H9 (cell line): ENCODE measurements at regions not wholly inside any gene's neighbourhood (a gene's known extent, or its start where the extent isn't known, plus 50 kb on each side); places are given as distances from the start of the nearest gene placed in this dataset.

Source experiments
- DNase-seq: peaks from one replicate; pipeline ENCODE4 v3.0.0-alpha.2; 2017
- H2AFZ ChIP-seq: one replicate; pipeline ENCODE4 v1.6.1; 2013; ENCODE audit warnings: mild to moderate bottlenecking, low read length, control low read depth, moderate library complexity
- H2AK5ac ChIP-seq: 2 replicates; pipeline ENCODE4 v1.6.1; 2013; ENCODE audit warnings: low read length, control low read depth, mixed read lengths; ENCODE audit not compliant: insufficient read length
- H2BK120ac ChIP-seq: one replicate; pipeline ENCODE4 v1.6.1; 2013; ENCODE audit warnings: low read depth, mild to moderate bottlenecking, low read length, control low read depth, inconsistent platforms; ENCODE audit not compliant: poor library complexity, severe bottlenecking
- H2BK12ac ChIP-seq: 2 replicates; pipeline ENCODE4 v1.6.1; 2013; ENCODE audit warnings: low read length, control low read depth, mixed read lengths, low read depth; ENCODE audit not compliant: insufficient read length
- H2BK15ac ChIP-seq: 2 replicates; pipeline ENCODE4 v1.6.1; 2013; ENCODE audit warnings: low read depth, low read length, control low read depth
- H2BK20ac ChIP-seq: one replicate; pipeline ENCODE4 v1.6.1; 2013; ENCODE audit warnings: low read depth, mild to moderate bottlenecking, low read length, control low read depth, inconsistent platforms; ENCODE audit not compliant: poor library complexity, severe bottlenecking
- H2BK5ac ChIP-seq: 2 replicates; pipeline ENCODE4 v1.6.1; 2013; ENCODE audit warnings: low read length, control low read depth, mixed read lengths; ENCODE audit not compliant: insufficient read length
- H3K14ac ChIP-seq: 2 replicates; pipeline ENCODE4 v1.6.1; 2013; ENCODE audit warnings: low read length, control low read depth; ENCODE audit not compliant: insufficient read depth
- H3K18ac ChIP-seq: 2 replicates; pipeline ENCODE4 v1.6.1; 2013; ENCODE audit warnings: low read depth, mild to moderate bottlenecking, mixed read lengths, low read length, control low read depth; ENCODE audit not compliant: insufficient read length
- H3K23ac ChIP-seq: 2 replicates; pipeline ENCODE4 v1.6.1; 2013; ENCODE audit warnings: low read length, control low read depth, mixed read lengths, low read depth; ENCODE audit not compliant: insufficient read length
- H3K23me2 ChIP-seq: 2 replicates; pipeline ENCODE4 v1.6.1; 2013; ENCODE audit warnings: low read depth, mild to moderate bottlenecking, mixed read lengths, low read length, control low read depth; ENCODE audit not compliant: insufficient read length, poor library complexity, severe bottlenecking
- H3K27ac ChIP-seq: 2 replicates; pipeline ENCODE4 v1.5.1; 2013; ENCODE audit warnings: low read length, control low read depth, mixed read lengths, low read depth; ENCODE audit not compliant: insufficient read length
- H3K27me3 ChIP-seq: 2 replicates; pipeline ENCODE4 v1.6.1; 2013; ENCODE audit warnings: low read length, control low read depth, inconsistent platforms; ENCODE audit not compliant: insufficient read depth
- H3K4ac ChIP-seq: 2 replicates; pipeline ENCODE4 v1.6.1; 2013; ENCODE audit warnings: low read depth, mild to moderate bottlenecking, control low read depth, inconsistent platforms, low read length, moderate library complexity
- H3K4me1 ChIP-seq: 2 replicates; pipeline ENCODE4 v1.6.1; 2013; ENCODE audit warnings: low read length, control low read depth, inconsistent platforms; ENCODE audit not compliant: insufficient read depth
- H3K4me2 ChIP-seq: 2 replicates; pipeline ENCODE4 v1.6.1; 2013; ENCODE audit warnings: low read length, control low read depth, mixed read lengths; ENCODE audit not compliant: insufficient read length, insufficient read depth
- H3K56ac ChIP-seq: 2 replicates; pipeline ENCODE4 v1.6.1; 2013; ENCODE audit warnings: low read depth, mild to moderate bottlenecking, mixed read lengths, low read length, control low read depth; ENCODE audit not compliant: insufficient read length
- H3K79me1 ChIP-seq: 2 replicates; pipeline ENCODE4 v1.6.1; 2013; ENCODE audit warnings: low read depth, mild to moderate bottlenecking, moderate library complexity, low read length, control low read depth, inconsistent platforms; ENCODE audit not compliant: insufficient read depth, poor library complexity, severe bottlenecking
- H3K79me2 ChIP-seq: 2 replicates; pipeline ENCODE4 v1.6.1; 2013; ENCODE audit warnings: low read length, control low read depth, inconsistent platforms; ENCODE audit not compliant: insufficient read depth
- H3K9ac ChIP-seq: 2 replicates; pipeline ENCODE4 v1.6.1; 2013; ENCODE audit warnings: low read length, control low read depth, mixed read lengths; ENCODE audit not compliant: insufficient read length; ENCODE audit errors: extremely low read depth
- H3K9me3 ChIP-seq: one replicate; pipeline ENCODE4 v1.6.1; 2013; ENCODE audit warnings: low read depth, low read length, inconsistent platforms; ENCODE audit not compliant: control insufficient read depth
- H3T11ph ChIP-seq: one replicate; pipeline ENCODE4 v1.6.1; 2013; ENCODE audit warnings: mild to moderate bottlenecking, low read length, control low read depth, inconsistent platforms
- H4K20me1 ChIP-seq: one replicate; pipeline ENCODE4 v1.6.1; 2013; ENCODE audit not compliant: control insufficient read depth, insufficient read length, insufficient read depth
- H4K5ac ChIP-seq: 2 replicates; pipeline ENCODE4 v1.6.1; 2013; ENCODE audit warnings: low read depth, mild to moderate bottlenecking, mixed read lengths, low read length, control low read depth; ENCODE audit not compliant: insufficient read length
- H4K8ac ChIP-seq: replicated peaks from 2 replicates; pipeline ENCODE4 v1.6.1; 2013; ENCODE audit warnings: low read length, control low read depth, mixed read lengths, low read depth; ENCODE audit not compliant: insufficient read length
- H4K91ac ChIP-seq: 2 replicates; pipeline ENCODE4 v1.6.1; 2013; ENCODE audit warnings: low read depth, mild to moderate bottlenecking, moderate library complexity, mixed read lengths, low read length, control low read depth; ENCODE audit not compliant: insufficient read length
- H3K27ac Mint-ChIP-seq, 3 experiments: 2 replicates in 2 of 3; 3 replicates in 1 of 3; pipeline ENCODE4 v1.8.0; 2020 to 2021; ENCODE audit warnings: mixed read lengths in 3 of 3, mild to moderate bottlenecking in 1 of 3, moderate library complexity in 1 of 3
- H3K27me3 Mint-ChIP-seq: 2 replicates; pipeline ENCODE4 v1.8.0; 2021; ENCODE audit warnings: low read depth, mild to moderate bottlenecking, moderate library complexity, mixed read lengths
- H3K36me3 Mint-ChIP-seq, 3 experiments: 2 replicates in 2 of 3; 3 replicates in 1 of 3; pipeline ENCODE4 v1.8.0; 2020 to 2021; ENCODE audit warnings: low read depth in 3 of 3, mixed read lengths in 3 of 3; ENCODE audit not compliant: insufficient read depth in 1 of 3
- H3K4me1 Mint-ChIP-seq, 2 experiments: 2 replicates each; pipeline ENCODE4 v1.8.0; 2020; ENCODE audit warnings: mixed read lengths in 2 of 2
- H3K4me3 Mint-ChIP-seq, 2 experiments: 2 replicates in 1 of 2; 3 replicates in 1 of 2; pipeline ENCODE4 v1.8.0; 2020 to 2021; ENCODE audit warnings: mild to moderate bottlenecking in 2 of 2, mixed read lengths in 2 of 2, moderate library complexity in 1 of 2
- H3K9me3 Mint-ChIP-seq, 2 experiments: 2 replicates in 1 of 2; 3 replicates in 1 of 2; pipeline ENCODE4 v1.8.0; 2020; ENCODE audit warnings: mild to moderate bottlenecking in 2 of 2, mixed read lengths in 2 of 2, moderate library complexity in 1 of 2
- WGBS: extraction: QIAGEN DNeasy Blood & Tissue Kit; methylation state at CpG from one replicate; pipeline ENCODE4 v1.1.7; 2013; ENCODE audit warnings: missing lambda C conversion rate, low lambda C conversion rate, mixed read lengths; ENCODE audit not compliant: insufficient read length; ENCODE audit errors: extremely low coverage; 5-methylcytosine and 5-hydroxymethylcytosine counted together
- TF ChIP-seq, protein P1 (sequence below): fragments of 200-600 bp; sonication (generic); conservative IDR thresholded peaks from 3 replicates; pipeline ENCODE4 v1.8.0; 2021; ENCODE audit warnings: antibody characterized with exemption, mild to moderate bottlenecking

DNA sequence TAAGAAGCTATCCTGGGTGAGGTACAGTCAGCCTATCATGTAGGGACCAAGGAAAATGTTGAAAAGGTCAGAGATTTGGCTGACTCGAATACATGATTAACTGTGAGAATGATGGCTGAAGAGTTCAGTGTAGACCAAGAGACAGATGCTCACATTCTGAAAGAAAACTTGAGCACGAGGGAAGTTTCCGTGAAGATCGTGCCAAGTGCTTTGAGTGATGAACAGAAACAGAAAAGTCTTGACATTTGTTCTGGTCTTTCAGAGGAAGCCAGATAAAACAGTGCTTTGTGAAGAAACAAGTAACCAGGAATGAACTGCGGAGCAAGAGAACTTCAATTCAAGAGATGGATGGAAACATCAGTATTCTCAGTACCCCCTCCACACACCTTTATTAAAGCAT is 500.3 kb upstream of the SMIM21 start:
- H3K4me1 Mint-ChIP-seq = peaks cover 0 to 5% of the 10 kb centered on the region in 2 experiments; a peak in 2 of 4 replicates

More for the DNA sequence above, 500.3 kb upstream of the SMIM21 start:
- no peak overlapping the region for H3K56ac ChIP-seq
- no peaks in the 10 kb centered on the region for H3K4me1 ChIP-seq
- H3K79me1 ChIP-seq = no peaks in the 10 kb centered on the region
- no peaks in the 10 kb centered on the region for H3K27me3 ChIP-seq
- DNase-seq = no peak
- no peaks in the 10 kb centered on the region for H4K20me1 ChIP-seq
- TF ChIP-seq, protein P1, sequence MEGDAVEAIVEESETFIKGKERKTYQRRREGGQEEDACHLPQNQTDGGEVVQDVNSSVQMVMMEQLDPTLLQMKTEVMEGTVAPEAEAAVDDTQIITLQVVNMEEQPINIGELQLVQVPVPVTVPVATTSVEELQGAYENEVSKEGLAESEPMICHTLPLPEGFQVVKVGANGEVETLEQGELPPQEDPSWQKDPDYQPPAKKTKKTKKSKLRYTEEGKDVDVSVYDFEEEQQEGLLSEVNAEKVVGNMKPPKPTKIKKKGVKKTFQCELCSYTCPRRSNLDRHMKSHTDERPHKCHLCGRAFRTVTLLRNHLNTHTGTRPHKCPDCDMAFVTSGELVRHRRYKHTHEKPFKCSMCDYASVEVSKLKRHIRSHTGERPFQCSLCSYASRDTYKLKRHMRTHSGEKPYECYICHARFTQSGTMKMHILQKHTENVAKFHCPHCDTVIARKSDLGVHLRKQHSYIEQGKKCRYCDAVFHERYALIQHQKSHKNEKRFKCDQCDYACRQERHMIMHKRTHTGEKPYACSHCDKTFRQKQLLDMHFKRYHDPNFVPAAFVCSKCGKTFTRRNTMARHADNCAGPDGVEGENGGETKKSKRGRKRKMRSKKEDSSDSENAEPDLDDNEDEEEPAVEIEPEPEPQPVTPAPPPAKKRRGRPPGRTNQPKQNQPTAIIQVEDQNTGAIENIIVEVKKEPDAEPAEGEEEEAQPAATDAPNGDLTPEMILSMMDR = no peak
- H4K5ac ChIP-seq = no peak overlapping the region
- H3K9me3 Mint-ChIP-seq = no peaks in the 10 kb centered on the region
- no peaks in the 10 kb centered on the region for H3K23me2 ChIP-seq
- no peak overlapping the region for H3K18ac ChIP-seq
- H2BK12ac ChIP-seq = no peak overlapping the region
- H3K9ac ChIP-seq = no peak overlapping the region
- no peaks in the 10 kb centered on the region for H3K9me3 ChIP-seq
- no peak overlapping the region for H2BK20ac ChIP-seq
- WGBS = no CpG with 5 or more reads among the region's 5 CpGs
- H3K27me3 Mint-ChIP-seq = no peaks in the 10 kb centered on the region
- no peak overlapping the region for H3K4me3 Mint-ChIP-seq
- no peak overlapping the region for H4K91ac ChIP-seq
- H4K8ac ChIP-seq = no peak overlapping the region
- H2AFZ ChIP-seq = no peak overlapping the region
- H3K27ac Mint-ChIP-seq = no peak overlapping the region
- no peak overlapping the region for H3K4ac ChIP-seq
- H3K27ac ChIP-seq = no peak overlapping the region
- H3K14ac ChIP-seq = no peak overlapping the region
- H2BK120ac ChIP-seq = no peak overlapping the region
- no peak overlapping the region for H2AK5ac ChIP-seq
- H3T11ph ChIP-seq = no peak overlapping the region
- H3K79me2 ChIP-seq = no peaks in the 10 kb centered on the region
- H2BK5ac ChIP-seq = no peak overlapping the region
- H3K4me2 ChIP-seq = no peak overlapping the region
- no peaks in the 10 kb centered on the region for H3K36me3 Mint-ChIP-seq
- no peak overlapping the region for H3K23ac ChIP-seq
- H2BK15ac ChIP-seq = no peak overlapping the region
